Kidney (tissue), 13 donors: ENCODE measurements at regions not wholly inside any gene's neighbourhood (a gene's known extent, or its start where the extent isn't known, plus 50 kb on each side); places are given as distances from the start of the nearest gene placed in this dataset.

Experiments used
- DNase-seq, 5 donors: peaks; one replicate each; pipeline ENCODE4 v3.0.0-alpha.2; 2013 to 2020
- FAIRE-seq: peaks from 2 replicates; lab custom pipeline; 2012; peaks lifted over from hg19 to GRCh38; lab: Jason Lieb, UNC
- H3K27ac ChIP-seq, 2 donors: one replicate each; pipeline ENCODE4 v1.7.0; 2013; ENCODE audit warnings: low read depth in 2 of 2, low read length in 2 of 2, inconsistent platforms in 1 of 2
- H3K27me3 ChIP-seq: one replicate; pipeline ENCODE4 v1.7.1; 2013; ENCODE audit warnings: low read length, inconsistent platforms; ENCODE audit not compliant: control insufficient read depth, insufficient read depth
- H3K36me3 ChIP-seq, 3 donors: one replicate each; pipeline versions ENCODE4 v1.7.0 to v1.7.1; 2013; ENCODE audit warnings: low read length in 3 of 3, control low read depth in 1 of 3, inconsistent platforms in 1 of 3; ENCODE audit not compliant: insufficient read depth in 3 of 3, control insufficient read depth in 2 of 3
- H3K4me1 ChIP-seq, 3 donors: one replicate each; pipeline versions ENCODE4 v1.7.0 to v1.7.1; 2013; ENCODE audit warnings: low read length in 3 of 3, inconsistent platforms in 1 of 3, low read depth in 1 of 3; ENCODE audit not compliant: control insufficient read depth in 2 of 3, insufficient read depth in 2 of 3
- H3K4me3 ChIP-seq, 3 donors: one replicate each; pipeline versions ENCODE4 v1.7.0 to v1.8.1; 2013; ENCODE audit warnings: low read length in 3 of 3, control low read depth in 1 of 3, inconsistent platforms in 1 of 3
- H3K9ac ChIP-seq, 3 donors: one replicate each; pipeline versions ENCODE4 v1.7.0 to v1.7.1; 2013; ENCODE audit warnings: low read length in 3 of 3, control low read depth in 1 of 3, inconsistent platforms in 1 of 3
- H3K9me3 ChIP-seq, 3 donors: one replicate each; pipeline versions ENCODE4 v1.7.0 to v1.7.1; 2013; ENCODE audit warnings: low read length in 3 of 3, control low read depth in 1 of 3, inconsistent platforms in 1 of 3; ENCODE audit not compliant: control insufficient read depth in 2 of 3, insufficient read depth in 1 of 3
- CTCF ChIP-seq: IDR thresholded peaks from 3 replicates; pipeline ENCODE4 v1.5.1; 2012; ENCODE audit warnings: mild to moderate bottlenecking, moderate library complexity, borderline replicate concordance; ENCODE audit not compliant: insufficient read depth; ENCODE audit errors: extremely low read depth
- intact Hi-C: fragments of 100-400 bp; cut with DNase I; formaldehyde crosslinking; loops from one replicate; pipeline ENCODE4 v1.11.1; 2022
- donor health status: control.
- donor health status: control.
- donor health status: control.
- donor health status: control.
- donor health status: control.
- donor health status: DM: yes; HTN: yes; CAD: no.
- donor health status: Normal renal cell carcinoma (clear cell type).

GRCh38 chr11:90737444-90738050 is 514.7 kb upstream of the CHORDC1 start:
- Histone ChIP-seq H3K9me3 (no peaks in the 10 kb centered on the region), H3K9ac (no peak overlapping the region), H3K27me3 (no peaks in the 10 kb centered on the region), H3K27ac (no peak overlapping the region), H3K4me1 (no peaks in the 10 kb centered on the region), H3K4me3 (no peak overlapping the region), H3K36me3 (no peaks in the 10 kb centered on the region)
- intact Hi-C loops = no loop called here
- TF ChIP-seq CTCF = no peak
- FAIRE-seq (no peak), DNase-seq (peak in 3 of 5 donors; percentile 23 to 90 (median 79))

- FAIRE-seq (no peak), DNase-seq (no peak)
- no peaks in the 10 kb centered on the region for H3K4me1 ChIP-seq
- intact Hi-C loops = no loop called here
- H3K9me3 ChIP-seq = no peaks in the 10 kb centered on the region
- H3K9ac ChIP-seq = no peak overlapping the region
- no peak overlapping the region for H3K4me3 ChIP-seq
- H3K27me3 ChIP-seq = no peaks in the 10 kb centered on the region
- no peak overlapping the region for H3K27ac ChIP-seq
- H3K36me3 ChIP-seq = no peaks in the 10 kb centered on the region
- no peak for TF ChIP-seq CTCF
Observed at GRCh38 chr11:90732486-90732885, 509.6 kb upstream of the CHORDC1 start.

- Histone ChIP-seq H3K9me3 (no peaks in the 10 kb centered on the region), H3K27me3 (no peaks in the 10 kb centered on the region), H3K4me1 (no peaks in the 10 kb centered on the region), H3K36me3 (no peaks in the 10 kb centered on the region), H3K9ac (no peak overlapping the region), H3K4me3 (no peak overlapping the region), H3K27ac (no peak overlapping the region)
- intact Hi-C loops = no loop called here
- DNase-seq (no peak), FAIRE-seq (no peak)
- TF ChIP-seq CTCF = no peak
Observed at GRCh38 chr11:90723475-90723874, 500.6 kb upstream of the CHORDC1 start.
